GM18907 (cell line): ENCODE measurements at regions not wholly inside any gene's neighbourhood (a gene's known extent, or its start where the extent isn't known, plus 50 kb on each side); places are given as distances from the start of the nearest gene placed in this dataset.

Experiments
- ATAC-seq: cut with Tn5 transposase; IDR thresholded peaks from one replicate; pipeline ENCODE4 v1.9.1; 2021; ENCODE audit warnings: mild to moderate bottlenecking, moderate library complexity; ENCODE audit not compliant: unreplicated experiment

- ATAC-seq, result no peak
Observed at GRCh38 chrX:96311366-96311765, 373.3 kb upstream of the DIAPH2 start.

- ATAC-seq, result no peak
Observed at GRCh38 chrX:96314985-96315384, 369.7 kb upstream of the DIAPH2 start.

GRCh38 chrX:96361844-96362243 lies 322.8 kb upstream of the DIAPH2 start:
- no peak for ATAC-seq

- ATAC-seq, result peak; percentile 78
Observed at GRCh38 chrX:96372313-96373046, 312.2 kb upstream of the DIAPH2 start.

DNA sequence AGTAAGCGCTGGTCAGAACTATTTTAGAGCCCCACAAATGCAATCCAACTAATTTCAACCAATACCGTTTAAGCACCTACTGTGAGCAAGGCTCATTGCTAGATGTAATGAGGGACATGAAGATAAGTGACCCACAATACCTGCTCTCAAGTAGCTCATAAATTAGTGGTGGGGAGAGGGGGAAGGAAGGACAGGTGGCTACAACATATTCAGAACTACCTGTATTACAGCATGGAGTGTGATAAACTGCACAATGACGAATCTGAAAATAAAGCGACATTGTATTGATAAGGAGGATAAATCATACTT lies 311.6 kb upstream of the DIAPH2 start:
- peak; percentile 29 for ATAC-seq

- no peak for ATAC-seq
Observed at GRCh38 chrX:96376266-96376665, 308.4 kb upstream of the DIAPH2 start.

- ATAC-seq, result no peak
Observed at GRCh38 chrX:96379951-96380350, 304.7 kb upstream of the DIAPH2 start.

- ATAC-seq, result no peak
Observed at GRCh38 chrX:96382018-96382417, 302.6 kb upstream of the DIAPH2 start.

- ATAC-seq, result no peak
Observed at GRCh38 chrX:96383428-96383827, 301.2 kb upstream of the DIAPH2 start.

DNA sequence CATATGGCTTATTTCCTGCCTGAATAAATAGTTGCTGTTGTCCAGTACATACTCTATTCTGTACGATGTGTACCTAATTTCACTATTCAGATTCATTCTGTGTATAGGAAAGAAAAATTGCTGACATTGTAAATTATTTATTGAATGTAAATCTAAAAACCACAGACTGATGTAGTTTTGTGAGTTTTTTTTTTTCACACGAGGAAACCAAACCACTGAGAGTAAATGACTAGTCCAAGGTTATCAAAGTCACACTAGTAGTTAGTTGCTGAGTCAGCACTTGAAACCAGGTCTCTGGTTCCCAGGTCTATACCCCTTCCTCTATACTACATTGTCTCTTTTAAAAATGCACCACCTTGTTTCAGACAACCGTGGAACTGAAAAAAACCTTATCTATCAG lies 298.3 kb upstream of the DIAPH2 start:
- ATAC-seq, result no peak

DNA sequence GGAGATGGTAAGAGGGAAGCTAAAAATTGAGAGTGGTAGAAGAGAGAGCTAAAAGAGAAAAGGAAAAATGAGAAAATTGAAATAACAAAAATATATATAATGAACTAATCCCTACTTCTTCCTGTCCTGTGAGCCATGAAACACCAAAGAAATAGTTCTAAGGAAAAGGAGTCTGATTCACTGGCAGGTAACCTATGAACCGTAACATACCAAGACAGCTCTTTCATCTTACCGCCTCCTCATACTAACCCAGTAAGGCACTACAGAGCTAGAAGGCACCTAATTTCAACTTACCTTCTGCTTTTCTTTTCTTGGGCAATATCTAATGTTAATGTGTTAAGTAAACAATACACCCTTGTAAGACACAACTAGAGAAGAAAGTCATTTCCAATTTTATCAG lies 297.7 kb upstream of the DIAPH2 start:
- no peak for ATAC-seq

DNA sequence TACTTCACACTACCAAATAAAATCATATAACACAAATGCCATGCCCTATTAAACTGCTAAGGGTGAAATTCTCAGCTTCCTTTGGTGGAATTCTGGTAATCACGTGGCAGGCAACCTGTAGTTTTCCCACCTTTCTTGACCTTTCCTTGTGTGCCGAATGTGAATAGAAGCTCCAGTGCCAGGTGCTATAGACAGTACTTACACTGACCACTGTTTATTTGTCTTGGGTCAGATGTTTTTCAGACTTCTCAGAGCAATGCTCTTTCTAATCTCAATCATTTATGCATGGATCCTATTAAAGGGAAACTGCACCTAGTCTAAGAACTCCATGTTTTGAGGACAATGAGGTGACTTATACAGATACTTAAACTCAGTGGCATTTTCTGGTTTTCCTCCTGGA lies 296.8 kb upstream of the DIAPH2 start:
- no peak for ATAC-seq

DNA sequence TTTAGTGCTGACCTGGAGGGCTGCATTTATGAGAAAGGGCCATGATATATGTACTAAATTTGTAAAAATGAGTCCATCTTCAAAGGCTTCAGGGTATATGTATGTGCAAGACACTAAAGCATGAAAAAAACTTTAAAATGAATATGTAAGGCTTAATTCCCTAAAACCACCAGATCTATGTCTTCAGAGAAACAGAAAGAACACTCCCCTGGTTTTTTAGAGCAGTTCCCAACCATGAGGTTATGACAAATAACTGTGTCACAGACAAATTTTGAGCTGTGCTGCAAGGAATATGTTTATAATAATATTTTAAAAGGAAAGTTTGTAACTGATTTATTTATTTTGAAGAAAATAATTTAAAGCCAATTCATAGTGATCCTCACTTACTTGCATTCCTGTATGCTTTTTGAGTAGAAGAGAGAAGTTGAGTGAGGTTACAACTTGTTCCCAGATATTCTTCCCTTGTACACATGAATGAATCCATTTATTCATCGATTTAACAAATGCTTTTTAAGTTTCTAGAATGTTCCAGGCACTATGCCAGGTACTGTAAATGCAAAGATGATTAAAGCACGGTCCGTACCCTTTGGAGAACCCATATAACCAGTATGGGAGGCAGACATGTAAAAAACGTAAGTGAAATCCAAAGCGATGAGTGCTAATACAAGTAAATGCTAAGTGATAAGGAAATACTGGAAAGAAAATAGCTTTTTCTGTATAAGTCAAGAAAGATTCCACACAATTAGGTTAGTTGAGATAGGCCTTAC lies 295.2 kb upstream of the DIAPH2 start:
- ATAC-seq, result no peak

- no peak for ATAC-seq
Observed at GRCh38 chrX:96394598-96394997, 290.0 kb upstream of the DIAPH2 start.

- ATAC-seq, result no peak
Observed at GRCh38 chrX:96403446-96403845, 281.2 kb upstream of the DIAPH2 start.

- ATAC-seq, result no peak
Observed at GRCh38 chrX:96405842-96406241, 278.8 kb upstream of the DIAPH2 start.

DNA sequence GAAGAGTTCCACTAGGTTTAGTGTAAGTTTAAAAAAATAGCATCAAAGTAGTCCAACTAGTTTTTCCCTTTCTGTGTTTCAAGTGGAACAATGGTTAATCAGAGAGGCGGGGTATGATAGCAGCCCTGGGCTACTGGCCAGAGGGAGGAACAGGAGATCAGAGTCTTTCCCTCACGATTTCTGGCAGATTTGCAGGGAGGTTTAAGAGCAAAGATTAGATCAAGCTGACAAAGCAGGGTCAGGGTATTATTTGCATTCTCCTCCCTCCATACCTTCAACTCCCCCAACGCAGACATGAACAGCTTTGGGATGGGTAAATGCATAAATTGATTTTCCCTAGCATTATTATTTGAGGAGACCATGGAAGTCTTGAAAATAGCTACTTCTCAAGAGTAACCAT lies 277.6 kb upstream of the DIAPH2 start:
- ATAC-seq, result no peak

DNA sequence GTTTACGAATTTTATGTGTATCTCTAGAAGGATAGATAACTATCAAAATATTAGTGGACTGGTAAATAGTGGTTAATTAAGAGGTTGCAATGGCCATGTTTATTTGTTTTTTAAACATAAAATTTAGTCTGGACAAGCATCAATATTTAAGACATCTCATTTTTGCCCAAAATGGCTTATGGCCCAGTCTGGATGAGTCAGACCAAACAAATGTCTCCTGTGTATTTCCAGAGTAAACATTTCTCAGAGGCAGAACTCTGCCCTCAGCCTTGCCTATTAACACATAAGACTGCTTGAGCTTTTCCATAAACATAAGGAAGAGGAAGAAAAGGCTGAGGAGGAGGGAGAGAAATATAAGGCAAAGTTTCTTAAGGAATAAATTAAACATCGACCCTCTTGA lies 277.1 kb upstream of the DIAPH2 start:
- ATAC-seq, result no peak

DNA sequence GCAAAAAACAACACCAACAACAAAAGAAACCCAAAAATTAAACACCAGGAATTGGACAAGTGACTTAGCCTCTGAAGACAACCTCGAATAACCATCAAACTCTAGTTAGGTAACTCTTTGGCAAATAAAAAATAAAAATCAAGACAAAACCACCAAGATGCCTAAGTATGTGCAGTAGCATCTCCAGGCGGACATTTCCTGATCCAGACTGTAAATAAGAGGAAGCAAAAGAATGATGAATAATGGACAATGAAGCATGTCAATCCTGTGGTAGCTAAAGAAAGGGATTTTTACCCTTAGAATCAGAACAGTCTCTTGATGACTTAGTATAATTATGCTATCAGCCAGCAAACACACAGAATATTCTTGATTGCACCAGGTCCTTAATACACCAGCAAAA lies 276.7 kb upstream of the DIAPH2 start:
- no peak for ATAC-seq

DNA sequence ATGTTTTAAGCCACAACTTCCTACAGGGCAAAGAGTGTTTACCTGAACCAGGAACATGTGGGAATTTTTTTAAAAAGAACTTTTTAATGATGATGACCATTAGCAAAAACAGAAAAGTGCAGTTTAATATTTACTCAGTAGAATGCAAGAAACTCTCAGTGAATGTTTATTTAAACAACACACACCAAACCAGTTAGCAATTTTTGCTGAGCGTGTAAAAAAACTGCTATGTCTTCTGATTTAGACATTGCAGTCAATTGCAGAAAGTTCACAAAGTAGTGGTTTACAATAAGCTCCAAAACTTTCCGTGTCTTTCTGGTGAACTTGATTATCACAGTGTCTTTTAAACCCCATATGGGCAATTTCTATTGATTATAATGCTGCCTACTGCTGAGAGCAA lies 273.7 kb upstream of the DIAPH2 start:
- ATAC-seq, result no peak

GRCh38 chrX:96417695-96418094 lies 266.9 kb upstream of the DIAPH2 start:
- no peak for ATAC-seq

DNA sequence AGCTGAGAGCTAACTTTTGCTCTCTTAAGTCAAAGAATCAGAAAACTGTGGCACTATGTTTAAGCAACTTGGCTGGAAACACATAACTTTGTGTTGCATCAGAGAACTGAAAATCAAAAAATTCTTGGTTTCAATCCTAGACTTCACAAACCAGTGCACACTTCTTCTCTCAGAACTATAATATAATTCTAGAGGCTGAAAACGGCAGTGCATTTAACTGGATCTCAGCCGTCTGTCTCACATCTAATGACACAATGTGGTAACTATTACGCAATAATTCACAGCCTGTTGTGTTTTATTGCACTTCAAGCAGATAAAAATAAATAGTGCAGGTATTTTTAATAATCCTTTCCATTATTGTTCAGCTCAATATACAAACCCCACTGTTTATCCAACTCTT lies 260.6 kb upstream of the DIAPH2 start:
- ATAC-seq, result no peak

GRCh38 chrX:96425200-96425599 lies 259.4 kb upstream of the DIAPH2 start:
- ATAC-seq, result no peak
